Right ventricle myocardium inferior (tissue), 1 donor: ENCODE measurements at regions not wholly inside any gene's neighbourhood (a gene's known extent, or its start where the extent isn't known, plus 50 kb on each side); places are given as distances from the start of the nearest gene placed in this dataset.

Experiments used
- ATAC-seq: fragments of 200-7000 bp; cut with Tn5 transposase; one replicate; pipeline ENCODE4 v1.9.1; 2020; ENCODE audit warnings: mild to moderate bottlenecking, moderate library complexity
- DNase-seq: peaks from one replicate; pipeline ENCODE4 v3.0.0; 2021; ENCODE audit errors: missing footprints
- intact Hi-C: fragments of 100-400 bp; cut with DNase I; formaldehyde crosslinking; loops from one replicate; pipeline ENCODE4 v1.11.0; 2022
- donor health status: DM: no; HTN: yes; CAD: no; lungs with severe emphysema.

GRCh38 chr12:62082448-62082847, 177.8 kb upstream of the USP15 start:
- DNase-seq (no peak), ATAC-seq (no peak)
- intact Hi-C loops, result no loop called here

DNA sequence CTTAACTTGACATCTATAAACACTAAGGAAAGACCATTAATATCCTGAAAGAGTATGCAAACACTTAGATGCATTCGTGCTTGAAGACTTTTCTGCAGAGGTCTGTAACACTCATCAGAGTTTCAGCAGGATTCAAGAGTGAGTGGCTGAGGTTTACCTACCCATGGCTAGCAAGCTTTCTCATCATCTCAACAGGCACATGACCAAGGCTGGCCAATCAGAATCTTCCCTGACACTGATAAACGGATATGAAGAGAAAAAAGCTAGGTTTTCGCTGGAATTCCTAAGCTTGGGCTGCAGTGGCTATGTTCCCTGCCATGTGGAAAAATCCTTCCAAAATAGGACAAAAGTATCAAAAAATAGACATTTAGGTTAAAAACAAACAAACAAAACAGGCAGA, 162.1 kb upstream of the USP15 start:
- no peak for DNase-seq
- no peak for ATAC-seq

DNA sequence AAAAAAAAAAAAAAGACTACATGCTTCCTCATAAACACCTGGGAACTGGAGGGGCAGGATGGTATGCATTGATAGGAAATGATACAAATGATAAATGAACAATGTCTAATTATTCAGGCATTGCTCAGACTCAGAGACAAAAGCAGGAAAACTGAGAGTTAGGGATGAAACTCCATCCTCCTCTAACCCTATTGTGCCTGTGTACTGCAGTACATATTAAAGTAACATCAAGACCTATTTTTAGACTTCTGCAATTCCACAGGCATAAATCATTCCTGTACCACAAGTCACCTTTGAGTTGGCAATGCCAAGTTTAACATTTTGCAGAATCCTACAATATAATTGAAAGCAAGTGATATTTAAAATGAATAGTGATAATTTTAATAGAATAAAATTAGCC, 156.5 kb upstream of the USP15 start:
- no peak for ATAC-seq

More for the DNA sequence above, 162.1 kb upstream of the USP15 start:
- intact Hi-C loops, result no loop called here

DNA sequence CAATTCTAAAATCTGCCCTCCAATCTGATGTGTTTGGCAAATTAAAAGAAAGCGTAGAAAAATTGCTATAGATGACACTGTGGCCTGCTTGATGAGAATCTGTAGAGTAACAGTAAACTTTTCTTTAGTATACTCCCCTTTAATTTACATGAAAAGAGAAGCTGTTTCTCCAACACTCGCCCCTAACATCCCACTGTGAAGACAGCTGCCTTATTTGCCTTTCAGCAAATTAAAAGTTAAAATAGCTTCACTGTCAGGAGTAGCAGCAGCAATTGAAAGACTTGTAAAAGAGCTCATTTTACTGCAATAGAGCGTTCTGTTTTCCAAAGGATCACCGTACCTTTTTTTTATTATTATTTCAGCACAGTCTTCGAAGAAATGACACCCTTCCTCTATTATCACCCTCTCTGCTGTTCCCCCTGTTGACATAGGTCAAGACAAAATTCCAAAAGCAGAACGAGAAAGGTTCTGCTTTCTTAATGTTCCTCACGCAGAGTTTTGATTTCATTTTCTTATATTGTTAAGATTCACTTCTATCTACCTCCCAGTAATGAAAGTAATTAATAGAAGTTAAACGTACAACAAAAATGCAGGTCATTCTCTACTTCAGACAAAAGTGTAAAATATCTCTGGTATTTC, 153.5 kb upstream of the USP15 start:
- intact Hi-C loops, result no loop called here
- DNase-seq (no peak), ATAC-seq (no peak)

More for the DNA sequence above, 156.5 kb upstream of the USP15 start:
- DNase-seq, result no peak
- intact Hi-C loops, result no loop called here

DNA sequence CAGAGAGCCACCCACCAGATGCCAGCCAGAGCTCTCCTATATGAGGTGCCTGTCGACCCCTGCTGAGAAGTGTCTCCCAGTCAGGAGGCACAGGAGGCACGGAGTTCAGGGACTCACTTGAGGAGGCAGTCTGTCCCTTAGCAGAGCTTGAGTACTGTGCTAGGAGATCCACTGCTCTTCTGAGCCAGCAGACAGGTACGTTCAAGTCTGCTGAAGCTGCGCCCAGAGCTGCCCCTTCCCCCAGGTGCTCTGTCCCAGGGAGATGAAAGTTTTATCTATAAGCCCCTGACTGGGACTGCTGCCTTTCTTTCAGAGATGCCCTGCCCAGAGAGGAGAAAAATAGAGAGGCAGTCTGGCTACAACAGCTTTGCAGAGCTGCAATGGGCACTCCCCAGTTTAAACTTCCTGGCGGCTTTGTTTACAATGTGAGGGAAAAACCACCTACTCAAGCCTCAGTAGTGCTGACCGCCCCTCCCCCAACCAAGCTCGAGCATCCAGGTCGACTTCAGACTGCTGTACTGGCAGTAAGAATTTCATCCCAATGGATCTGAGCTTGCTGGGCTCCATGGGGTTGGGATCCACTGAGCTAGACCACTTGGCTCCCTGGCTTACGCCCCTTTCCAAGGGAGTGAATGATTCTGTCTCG, 146.7 kb upstream of the USP15 start:
- DNase-seq (no peak), ATAC-seq (no peak)
- intact Hi-C loops, result no loop called here

GRCh38 chr12:62116986-62117385, 143.2 kb upstream of the USP15 start:
- no peak for ATAC-seq
- intact Hi-C loops, result no loop called here
- no peak for DNase-seq

GRCh38 chr12:62123721-62124203, 136.4 kb upstream of the USP15 start:
- intact Hi-C loops, result no loop called here
- ATAC-seq (no peak), DNase-seq (no peak)

DNA sequence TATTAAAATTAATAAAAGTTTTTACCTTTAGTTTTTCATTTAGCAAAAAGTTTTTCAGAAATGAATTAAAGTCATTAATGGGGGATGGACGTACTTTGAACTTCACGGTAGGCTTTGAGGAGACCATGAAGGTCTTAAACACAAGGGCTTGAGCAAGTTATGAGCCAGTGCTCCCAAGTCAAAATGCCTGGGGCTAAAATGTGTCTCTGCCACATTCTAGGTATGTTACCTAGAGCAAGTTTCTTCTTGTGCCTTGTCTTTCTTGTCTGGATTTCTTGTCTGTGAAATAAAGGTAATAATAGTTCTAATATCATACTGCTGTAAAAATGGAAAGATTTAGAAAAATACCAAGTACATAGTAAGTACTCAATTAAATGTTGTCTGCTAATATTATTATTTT, 132.7 kb upstream of the USP15 start:
- DNase-seq, result no peak
- no peak for ATAC-seq
- intact Hi-C loops, result no loop called here

DNA sequence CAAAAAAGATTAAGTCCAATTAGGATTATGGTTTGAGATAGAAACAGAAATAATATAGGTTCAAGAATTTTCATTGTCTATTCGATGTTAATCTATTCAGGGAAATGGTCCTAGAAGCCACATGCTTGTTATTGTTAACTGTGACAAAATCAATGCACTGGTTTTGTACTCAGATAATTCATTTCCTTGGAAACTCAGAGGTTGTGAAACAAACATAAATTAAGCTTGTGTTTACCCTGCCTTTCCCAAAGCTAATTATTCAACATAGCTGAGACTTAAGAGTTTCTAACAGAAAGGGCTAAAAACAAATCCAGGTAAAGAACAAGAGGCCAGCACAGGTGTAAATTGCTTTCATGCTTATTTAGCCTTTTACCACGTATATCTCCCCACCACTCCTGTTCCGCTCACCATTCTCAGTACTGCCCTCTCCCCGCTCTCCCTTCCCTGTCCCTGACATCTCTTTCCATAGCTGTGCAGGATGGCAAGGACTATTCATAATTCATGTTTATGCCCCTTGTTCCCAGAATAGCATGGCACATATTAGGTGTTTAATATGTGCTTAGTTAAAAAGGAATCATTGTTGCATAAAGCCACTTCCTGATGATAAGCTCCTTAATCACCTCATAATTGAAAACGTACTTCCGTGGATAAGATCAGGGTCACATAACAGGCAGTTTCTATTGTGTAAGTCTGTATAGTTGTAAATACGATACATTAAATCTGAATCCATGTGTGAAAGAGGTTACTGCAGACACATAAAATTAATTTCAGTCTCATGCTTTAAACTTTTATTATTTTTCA, 131.8 kb upstream of the USP15 start:
- ATAC-seq, result no peak
- DNase-seq, result no peak
- intact Hi-C loops, result no loop called here

DNA sequence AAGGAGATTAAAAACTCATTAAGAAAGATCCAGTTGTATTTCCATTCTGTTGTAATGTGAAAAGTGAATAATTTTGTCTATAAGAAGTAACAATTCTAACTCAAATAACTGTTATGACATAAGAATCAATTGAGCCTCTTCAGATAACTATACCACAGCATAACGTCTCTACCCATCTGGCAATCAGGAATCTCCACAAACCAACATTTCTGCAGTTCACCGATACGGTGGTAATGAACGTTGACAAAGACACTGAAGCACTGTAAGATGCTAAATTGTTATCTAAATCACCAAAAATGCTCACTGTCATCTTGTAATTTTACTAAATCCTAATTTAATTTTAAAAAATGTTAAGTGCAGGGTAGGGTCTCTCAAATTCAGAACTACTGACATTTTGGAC, 130.9 kb upstream of the USP15 start:
- DNase-seq (no peak), ATAC-seq (no peak)
- intact Hi-C loops, result no loop called here

GRCh38 chr12:62130402-62130801, 129.8 kb upstream of the USP15 start:
- ATAC-seq, result no peak
- no peak for DNase-seq
- intact Hi-C loops, result no loop called here

DNA sequence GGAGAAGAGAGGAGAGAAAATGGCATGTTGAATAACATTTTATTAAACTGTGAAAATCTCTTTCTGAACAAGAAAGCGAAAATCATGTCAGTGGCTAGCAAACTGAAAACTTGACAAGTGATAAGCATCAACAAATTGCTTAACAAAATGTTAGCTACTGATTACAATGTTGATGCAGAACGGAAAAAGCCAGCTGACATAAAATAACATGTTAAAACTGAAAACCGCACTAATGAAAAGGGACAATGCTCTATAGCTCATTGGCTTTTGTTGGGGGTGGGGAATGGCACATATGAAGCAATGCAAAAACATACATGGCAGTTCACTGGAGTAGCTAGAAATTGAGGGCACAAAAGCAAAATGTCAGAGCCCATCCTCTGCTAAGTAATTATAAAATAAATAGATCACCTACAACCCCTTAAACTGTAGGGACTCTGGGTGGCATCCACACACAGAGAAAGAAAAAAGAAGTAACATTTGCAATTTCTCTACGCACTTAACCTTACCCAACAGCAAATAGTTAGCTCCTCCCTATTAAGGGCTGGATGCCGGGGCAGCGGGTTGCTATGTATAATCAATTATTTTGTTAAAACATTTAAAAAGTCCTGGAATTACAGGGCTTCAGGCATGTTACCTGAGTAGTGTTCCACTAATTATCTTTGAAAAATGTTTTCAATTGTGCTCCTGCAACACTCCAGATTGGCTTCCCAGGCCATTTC, 129.2 kb upstream of the USP15 start:
- intact Hi-C loops, result no loop called here
- ATAC-seq (no peak), DNase-seq (no peak)

DNA sequence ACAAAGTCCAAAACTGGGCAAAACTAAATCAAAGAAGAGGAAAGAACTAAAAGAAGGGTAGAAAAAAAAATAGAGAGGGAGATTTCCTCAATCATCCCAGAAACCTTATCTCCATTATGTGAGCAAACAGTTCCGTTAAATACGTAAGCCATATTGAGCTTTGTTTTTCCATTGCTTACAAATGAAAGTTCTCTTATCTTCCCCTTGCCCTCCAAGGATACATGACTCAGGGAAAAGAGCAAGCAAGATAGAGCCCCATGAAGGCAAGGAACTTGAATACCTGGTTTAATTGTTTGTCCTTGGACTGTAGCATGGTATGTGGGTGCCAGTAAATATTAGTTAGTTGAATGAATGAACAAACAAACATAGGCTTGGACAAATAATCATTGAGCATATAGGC, 126.8 kb upstream of the USP15 start:
- ATAC-seq, result no peak

GRCh38 chr12:62135553-62136200, 124.5 kb upstream of the USP15 start:
- intact Hi-C loops, result no loop called here
- DNase-seq (no peak), ATAC-seq (no peak)

More for the DNA sequence above, 126.8 kb upstream of the USP15 start:
- intact Hi-C loops, result no loop called here
- DNase-seq, result no peak

DNA sequence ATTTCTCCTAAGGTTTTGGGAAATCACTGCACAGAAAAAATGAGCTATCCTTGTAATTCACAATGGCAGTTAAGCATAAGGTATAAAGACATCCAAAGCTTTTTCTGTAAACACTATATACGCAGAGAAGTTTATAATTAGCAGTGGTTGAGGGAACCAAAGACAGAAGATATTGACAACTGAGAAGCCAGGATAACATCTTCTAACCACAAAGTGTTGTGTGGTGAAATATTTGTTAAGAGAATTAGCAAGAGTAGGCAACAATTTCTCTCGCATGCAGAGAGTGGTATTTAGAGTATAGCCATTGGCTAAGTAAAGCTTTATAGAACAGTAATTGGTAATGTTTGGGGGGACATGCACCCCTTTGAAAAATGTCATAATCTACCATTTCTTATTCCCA, 123.7 kb upstream of the USP15 start:
- ATAC-seq (no peak), DNase-seq (no peak)
- intact Hi-C loops, result no loop called here

DNA sequence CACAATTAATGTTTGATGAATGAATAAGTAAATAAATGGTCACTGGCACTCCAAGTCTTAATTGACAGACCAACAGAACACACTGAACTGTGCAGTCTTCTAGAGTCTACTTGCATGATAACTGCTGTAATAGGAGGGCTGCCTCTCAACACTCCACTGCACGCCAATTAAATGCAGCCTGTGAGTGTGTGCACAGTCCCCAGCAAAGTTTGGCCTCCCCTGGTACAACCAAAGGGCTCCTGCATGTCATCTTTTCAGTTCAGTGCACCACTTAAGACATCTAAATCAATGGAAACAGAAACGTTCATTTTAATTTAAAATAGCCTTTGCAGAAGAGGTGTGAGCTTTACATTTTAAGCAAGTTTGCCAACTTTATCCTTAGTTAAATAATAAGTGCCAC, 121.7 kb upstream of the USP15 start:
- intact Hi-C loops, result no loop called here
- DNase-seq (no peak), ATAC-seq (no peak)

DNA sequence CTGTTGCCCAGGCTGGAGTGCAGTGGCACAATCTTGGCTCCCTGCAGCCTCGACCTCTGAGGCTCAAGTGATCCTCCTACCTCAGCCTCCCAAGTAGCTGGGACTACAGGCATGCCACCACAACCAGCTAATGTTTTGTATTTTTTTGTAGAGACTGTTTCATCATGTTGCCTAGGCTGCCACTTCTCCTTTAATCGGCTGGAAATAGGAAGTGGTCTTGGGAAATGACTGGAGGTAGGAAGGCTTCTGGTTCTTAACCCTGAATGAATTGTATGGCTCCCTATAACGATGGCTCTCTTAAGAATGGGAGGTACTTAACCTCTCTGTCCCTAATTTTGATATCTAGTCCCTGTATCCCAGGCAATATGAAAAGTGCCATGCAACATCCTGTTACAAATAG, 113.9 kb upstream of the USP15 start:
- ATAC-seq (no peak), DNase-seq (no peak)
- intact Hi-C loops, result no loop called here

GRCh38 chr12:62158013-62158412, 102.2 kb upstream of the USP15 start:
- ATAC-seq (no peak), DNase-seq (no peak)
- intact Hi-C loops, result no loop called here
